ENCODE measurements at regions not wholly inside any gene's neighbourhood (a gene's known extent, or its start where the extent isn't known, plus 50 kb on each side); places are given as distances from the start of the nearest gene placed in this dataset.

GRCh38 chr11:28863422-28863821 is 755.2 kb downstream of the METTL15 start:
- Histone ChIP-seq H3K4me3 (replicated peaks in 1 of 3) (no peak overlapping the region), H3K27ac (no peak overlapping the region), H3K27me3 (no peaks in the 10 kb centered on the region), H3K9me3 (no peaks in the 10 kb centered on the region), H3K36me3 (no peaks in the 10 kb centered on the region), H3K4me1 (no peaks in the 10 kb centered on the region)
- 84 to 91% methylated on average over 2 of the region's 2 CpGs for WGBS, 2 donors
- TF ChIP-seq CTCF (IDR thresholded peaks at IDR 0.05) (no peak), POLR2A (IDR thresholded peaks at IDR 0.05) (no peak)
- intact Hi-C loops (cut with DNase I): no loop called here
- no peak for DNase-seq

- Histone ChIP-seq H3K36me3 (no peaks in the 10 kb centered on the region), H3K27me3 (no peaks in the 10 kb centered on the region), H3K4me1 (no peaks in the 10 kb centered on the region), H3K4me3 (replicated peaks in 1 of 3) (no peak overlapping the region), H3K27ac (no peak overlapping the region), H3K9me3 (no peaks in the 10 kb centered on the region)
- no peak for TF ChIP-seq POLR2A (IDR thresholded peaks at IDR 0.05)
- no peak for TF ChIP-seq CTCF (IDR thresholded peaks at IDR 0.05)
- WGBS, 2 donors: 33 to 43% methylated on average over 2 of the region's 2 CpGs
- DNase-seq: no peak
- intact Hi-C loops (cut with DNase I): no loop called here
Measured at GRCh38 chr11:28860893-28861292, 752.7 kb downstream of the METTL15 start.

GRCh38 chr11:28858076-28858475 is 749.9 kb downstream of the METTL15 start:
- intact Hi-C loops (cut with DNase I): no loop called here
- Histone ChIP-seq H3K4me1 (no peaks in the 10 kb centered on the region), H3K27ac (no peak overlapping the region), H3K4me3 (replicated peaks in 1 of 3) (no peak overlapping the region), H3K36me3 (no peaks in the 10 kb centered on the region), H3K27me3 (no peaks in the 10 kb centered on the region), H3K9me3 (no peaks in the 10 kb centered on the region)
- 60 to 78% methylated on average over 2 of the region's 2 CpGs for WGBS, 2 donors
- DNase-seq: no peak
- TF ChIP-seq POLR2A (IDR thresholded peaks at IDR 0.05) (no peak), CTCF (IDR thresholded peaks at IDR 0.05) (no peak)

GRCh38 chr11:28849053-28849452 is 740.9 kb downstream of the METTL15 start:
- no peak overlapping the region for H3K4me3 ChIP-seq (replicated peaks in 1 of 3)
- TF ChIP-seq POLR2A (IDR thresholded peaks at IDR 0.05): no peak
- no peak for TF ChIP-seq CTCF (IDR thresholded peaks at IDR 0.05)
- H3K4me1 ChIP-seq: no peaks in the 10 kb centered on the region
- no peak for DNase-seq
- intact Hi-C loops (cut with DNase I): no loop called here
- H3K27me3 ChIP-seq: no peaks in the 10 kb centered on the region
- no peaks in the 10 kb centered on the region for H3K36me3 ChIP-seq
- no peaks in the 10 kb centered on the region for H3K9me3 ChIP-seq
- H3K27ac ChIP-seq: no peak overlapping the region

GRCh38 chr11:28842716-28843115 is 734.5 kb downstream of the METTL15 start:
- H3K9me3 ChIP-seq: no peaks in the 10 kb centered on the region
- 76 to 85% methylated on average over 1 of the region's 1 CpG for WGBS, 2 donors

More at GRCh38 chr11:28842716-28843115, 734.5 kb downstream of the METTL15 start:
- H3K27ac ChIP-seq: no peak overlapping the region
- no peaks in the 10 kb centered on the region for H3K27me3 ChIP-seq
- intact Hi-C loops (cut with DNase I): no loop called here
- H3K4me3 ChIP-seq (replicated peaks in 1 of 3): no peak overlapping the region
- no peaks in the 10 kb centered on the region for H3K36me3 ChIP-seq
- TF ChIP-seq CTCF (IDR thresholded peaks at IDR 0.05) (no peak), POLR2A (IDR thresholded peaks at IDR 0.05) (no peak)
- DNase-seq: no peak
- no peaks in the 10 kb centered on the region for H3K4me1 ChIP-seq

All from thyroid gland (tissue), 4 donors.